GM18508 (cell line): ENCODE measurements at regions not wholly inside any gene's neighbourhood (a gene's known extent, or its start where the extent isn't known, plus 50 kb on each side); places are given as distances from the start of the nearest gene placed in this dataset.
"Not testable (repeated sequence)": the region's sequence is repeated elsewhere in the genome, so short reads cannot be mapped to it uniquely, and the experiment has no call there.

Experiments used
- ATAC-seq: cut with Tn5 transposase; IDR thresholded peaks from one replicate; pipeline ENCODE4 v1.9.1; 2021; ENCODE audit warnings: moderate number of reproducible peaks; ENCODE audit not compliant: insufficient read depth, unreplicated experiment

- no peak for ATAC-seq
Measured at GRCh38 chr12:60415351-60415750, 819.5 kb downstream of the SLC16A7 start.

GRCh38 chr12:60419986-60420385, 824.2 kb downstream of the SLC16A7 start:
- no peak for ATAC-seq

DNA sequence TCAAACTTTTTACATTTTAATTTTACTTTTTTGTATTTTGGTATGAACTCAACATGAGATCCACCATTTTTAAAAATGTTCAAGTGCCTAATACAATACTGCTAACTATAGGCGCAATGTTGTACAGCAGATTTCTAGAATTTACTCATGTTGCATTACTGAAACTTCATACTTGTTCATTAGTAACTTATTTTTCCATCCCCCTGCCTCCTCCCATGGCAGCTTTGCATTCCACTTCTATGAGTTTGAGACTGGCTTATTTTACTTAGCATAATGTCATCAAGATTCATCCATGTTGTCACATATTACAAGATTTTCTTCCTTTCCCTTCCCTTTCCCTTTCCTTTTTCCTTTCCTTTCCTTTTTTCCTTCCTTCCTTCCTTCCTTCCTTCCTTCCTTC, 825.9 kb downstream of the SLC16A7 start:
- no peak for ATAC-seq

DNA sequence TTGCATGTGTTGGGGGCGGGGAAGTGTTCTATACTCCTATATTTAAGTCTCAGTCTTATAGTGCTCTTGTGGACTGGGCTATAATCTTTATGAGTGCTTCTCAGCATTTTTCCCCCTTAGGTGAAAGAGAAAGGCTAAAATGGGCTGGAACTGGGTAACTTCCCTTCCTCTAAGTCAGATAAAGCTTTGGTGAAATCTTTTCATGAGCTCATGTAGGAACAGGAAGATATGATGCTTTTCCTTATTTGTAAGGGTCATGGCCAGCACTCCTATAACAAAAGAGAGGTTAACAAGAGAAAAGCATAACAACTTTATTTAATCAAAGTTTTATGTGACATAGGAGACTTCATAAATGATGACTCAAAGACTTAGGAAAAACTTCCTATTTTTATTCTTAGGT, 841.5 kb downstream of the SLC16A7 start:
- ATAC-seq, result no peak

GRCh38 chr12:60441577-60441976, 845.7 kb downstream of the SLC16A7 start:
- ATAC-seq, result no peak

- ATAC-seq, result no peak
Measured at GRCh38 chr12:60451457-60451856, 855.6 kb downstream of the SLC16A7 start.

DNA sequence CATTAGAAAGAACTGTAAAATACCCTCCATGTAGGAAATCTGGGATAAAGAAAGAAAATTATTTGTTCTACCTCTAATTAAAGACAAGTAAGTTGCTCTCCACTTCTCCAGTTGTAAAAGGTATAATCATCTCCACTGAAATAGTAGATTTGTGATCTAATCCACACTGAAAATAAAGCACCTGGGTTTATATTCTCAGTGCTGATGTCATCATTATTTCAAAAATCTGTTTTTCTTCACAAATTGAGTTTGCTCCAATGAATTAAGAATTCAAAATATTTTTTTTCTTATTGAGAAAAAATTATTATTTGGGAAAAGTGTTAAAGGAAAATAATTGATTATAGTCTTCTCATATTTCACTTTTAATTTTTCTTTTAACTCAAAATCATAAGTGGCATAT, 869.2 kb downstream of the SLC16A7 start:
- no peak for ATAC-seq

- ATAC-seq, result no peak
Measured at GRCh38 chr12:60468546-60468945, 872.7 kb downstream of the SLC16A7 start.

DNA sequence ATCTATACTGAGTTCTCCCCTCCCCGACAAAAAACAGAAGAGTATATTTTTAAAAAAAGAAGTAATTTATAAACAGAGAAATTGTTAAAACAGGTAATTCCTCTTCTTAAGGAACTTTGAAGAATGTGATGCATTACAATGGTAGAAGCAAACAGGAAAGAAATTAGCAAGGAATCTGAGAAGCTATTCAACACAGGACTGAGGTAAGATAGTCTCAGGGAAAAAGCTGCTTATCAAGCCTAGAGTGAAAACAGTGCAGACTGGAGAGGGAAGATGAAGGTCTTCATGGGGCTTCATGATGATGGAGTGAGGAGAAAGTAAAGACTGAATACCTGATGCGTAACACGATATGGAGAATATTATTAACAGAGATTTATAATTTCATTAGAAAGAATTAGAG, 880.0 kb downstream of the SLC16A7 start:
- no peak for ATAC-seq

- no peak for ATAC-seq
Measured at GRCh38 chr12:60487284-60487683, 891.5 kb downstream of the SLC16A7 start.

GRCh38 chr12:60489071-60489470, 893.2 kb downstream of the SLC16A7 start:
- ATAC-seq, result no peak

DNA sequence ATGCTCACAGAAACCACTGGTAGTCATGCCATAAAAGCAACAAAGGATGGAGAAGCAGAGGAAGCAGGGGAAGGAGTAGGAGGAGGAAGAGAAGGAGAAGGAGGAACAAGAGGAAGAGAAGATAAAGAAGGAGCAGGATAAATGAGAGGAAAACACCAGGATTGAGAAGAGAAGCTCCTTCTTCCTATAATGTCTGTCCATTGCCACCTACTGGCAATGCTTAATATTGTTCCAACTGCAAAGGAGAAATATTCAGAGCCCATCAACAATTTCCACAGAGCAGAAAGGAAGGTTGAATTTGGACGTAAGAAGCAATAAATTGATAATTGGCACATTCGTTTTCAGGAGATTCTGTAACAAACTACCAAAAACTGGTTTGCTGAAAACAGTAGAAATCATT, 898.4 kb downstream of the SLC16A7 start:
- no peak for ATAC-seq

GRCh38 chr12:60498656-60499055, 902.8 kb downstream of the SLC16A7 start:
- no peak for ATAC-seq

DNA sequence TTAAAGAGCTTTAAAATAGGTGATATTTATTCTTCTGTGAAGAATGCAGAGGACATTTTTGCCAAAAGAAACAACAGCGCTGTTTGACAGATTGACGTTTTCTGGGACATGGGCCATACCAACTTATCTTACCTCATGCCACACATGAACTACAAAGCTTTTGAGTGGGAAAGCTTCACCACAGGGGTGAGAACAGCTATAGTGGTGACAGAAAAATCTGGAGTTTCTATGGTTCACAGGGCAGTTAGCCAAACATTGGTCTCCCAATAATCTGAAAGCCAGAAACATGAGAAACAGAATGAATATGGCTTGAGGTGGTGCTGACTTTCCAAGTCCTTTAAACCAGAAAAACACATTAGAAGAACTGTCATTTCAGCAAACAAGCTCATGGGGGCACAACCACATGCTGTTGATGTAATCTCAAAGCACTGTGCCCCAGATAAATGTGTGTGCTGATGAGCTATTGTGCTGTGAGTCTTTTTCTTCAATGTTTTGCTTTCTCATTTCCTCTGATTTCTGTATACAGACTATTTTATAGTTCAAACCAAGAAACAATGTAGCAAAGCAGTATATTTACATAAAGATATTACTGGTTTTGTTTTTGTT, 905.4 kb downstream of the SLC16A7 start:
- no peak for ATAC-seq

- no peak for ATAC-seq
Measured at GRCh38 chr12:60522684-60523400, 927.0 kb downstream of the SLC16A7 start.

- ATAC-seq, result no peak
Measured at GRCh38 chr12:60529261-60529660, 933.4 kb downstream of the SLC16A7 start.

DNA sequence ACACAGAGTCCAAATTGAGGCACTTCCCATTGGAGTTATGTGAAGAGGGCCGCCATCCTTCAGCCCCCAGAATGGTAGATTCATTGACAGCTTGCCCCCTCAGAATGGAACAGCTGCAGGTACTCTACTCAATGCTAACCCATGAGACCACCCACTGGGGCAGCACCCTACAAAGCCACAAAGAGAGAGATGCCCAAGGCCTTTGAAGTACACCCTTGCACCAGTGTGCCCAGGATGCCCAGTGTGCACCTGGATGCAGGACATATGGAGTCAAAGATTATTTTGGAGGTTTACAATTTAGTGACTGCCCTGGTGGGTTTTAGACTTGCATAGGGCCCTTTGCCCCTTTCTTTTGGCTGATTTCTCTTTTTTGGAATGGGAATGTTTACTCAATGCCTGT, 933.9 kb downstream of the SLC16A7 start:
- no peak for ATAC-seq

GRCh38 chr12:60535363-60535762, 939.5 kb downstream of the SLC16A7 start:
- no peak for ATAC-seq

DNA sequence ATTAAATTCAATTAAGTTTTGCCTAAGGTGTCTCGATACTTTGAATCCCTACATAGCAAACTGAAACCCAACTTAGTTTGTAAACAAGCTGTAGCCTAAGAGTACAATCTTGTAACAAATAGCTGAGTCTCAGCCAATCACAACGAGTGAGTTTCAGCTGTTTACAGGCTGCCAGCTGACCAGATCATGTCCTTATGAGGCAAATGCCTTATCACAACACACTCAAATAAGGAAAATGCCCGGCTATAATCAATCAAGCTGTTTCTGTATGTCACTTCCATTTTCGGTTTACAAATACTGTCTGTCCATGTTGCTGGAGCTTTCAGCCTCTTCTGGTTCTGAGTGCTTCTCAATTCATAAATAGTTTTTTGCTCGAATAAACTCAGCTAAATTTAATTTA, 943.8 kb downstream of the SLC16A7 start:
- no peak for ATAC-seq

DNA sequence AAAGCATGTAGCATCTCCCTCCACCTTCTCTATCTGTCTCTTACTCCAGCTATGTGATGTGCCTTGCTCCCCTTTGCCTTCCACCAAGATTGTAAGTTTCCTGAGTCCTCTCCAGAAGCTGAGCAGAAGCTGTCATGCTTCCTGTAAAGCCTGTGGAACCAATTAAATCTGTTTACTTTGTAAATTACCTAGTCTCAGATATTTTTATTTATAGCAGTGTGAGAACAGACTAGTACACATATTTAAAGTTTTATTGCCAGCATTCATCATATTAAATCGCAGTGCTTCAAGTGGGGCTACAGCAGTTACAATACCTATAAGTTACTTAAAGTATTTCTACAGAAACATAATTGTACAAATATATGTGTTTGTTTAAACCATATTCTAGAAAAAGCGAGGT, 973.1 kb downstream of the SLC16A7 start:
- no peak for ATAC-seq

DNA sequence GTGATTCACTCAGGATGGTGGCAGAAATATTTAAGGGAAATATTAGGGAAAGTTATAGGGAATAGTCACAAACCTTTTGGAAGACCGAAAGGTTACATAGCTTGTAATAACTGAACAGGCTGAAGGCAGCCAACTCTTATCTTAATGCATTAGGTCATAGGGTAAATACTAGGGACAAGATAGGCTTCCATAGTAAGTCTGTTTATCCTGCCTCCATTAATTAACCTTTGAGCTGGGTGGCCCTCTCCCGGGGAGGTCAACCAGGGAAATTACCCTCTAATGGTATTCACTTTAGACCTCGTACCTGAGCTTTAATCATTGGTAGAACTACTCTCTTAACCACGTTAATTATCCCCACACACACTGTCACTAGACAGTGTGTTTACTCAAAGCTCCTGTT, 981.8 kb downstream of the SLC16A7 start:
- ATAC-seq, result no peak

GRCh38 chr12:60587664-60588063, 991.8 kb downstream of the SLC16A7 start:
- ATAC-seq, result not testable (repeated sequence)
